ENCODE measurements at regions not wholly inside any gene's neighbourhood (a gene's known extent, or its start where the extent isn't known, plus 50 kb on each side); places are given as distances from the start of the nearest gene placed in this dataset.

- DNase-seq (ENCODE audit: low spot score): no peak
Observed at GRCh38 chr5:74122175-74122574, 496.2 kb downstream of the ARHGEF28 start.

- DNase-seq (ENCODE audit: low spot score): no peak
Observed at GRCh38 chr5:74120585-74120984, 494.6 kb downstream of the ARHGEF28 start.

- no peak for DNase-seq (ENCODE audit: low spot score)
Observed at GRCh38 chr5:74118071-74118470, 492.1 kb downstream of the ARHGEF28 start.

GRCh38 chr5:74116984-74117383, 491.0 kb downstream of the ARHGEF28 start:
- no peak for DNase-seq (ENCODE audit: low spot score)

- no peak for DNase-seq (ENCODE audit: low spot score)
Observed at GRCh38 chr5:74116266-74116665, 490.3 kb downstream of the ARHGEF28 start.

GRCh38 chr5:74113927-74114326, 487.9 kb downstream of the ARHGEF28 start:
- DNase-seq (ENCODE audit: low spot score): no peak

- no peak for DNase-seq (ENCODE audit: low spot score)
Observed at GRCh38 chr5:74113196-74113540, 487.2 kb downstream of the ARHGEF28 start.

GRCh38 chr5:74112372-74113195, 486.6 kb downstream of the ARHGEF28 start:
- DNase-seq (ENCODE audit: low spot score): no peak

GRCh38 chr5:74111764-74112163, 485.8 kb downstream of the ARHGEF28 start:
- no peak for DNase-seq (ENCODE audit: low spot score)

GRCh38 chr5:74109344-74109743, 483.3 kb downstream of the ARHGEF28 start:
- peak; percentile 18 for DNase-seq (ENCODE audit: low spot score)

GRCh38 chr5:74107899-74108298, 481.9 kb downstream of the ARHGEF28 start:
- no peak for DNase-seq (ENCODE audit: low spot score)

GRCh38 chr5:74105126-74105780, 479.3 kb downstream of the ARHGEF28 start:
- no peak for DNase-seq (ENCODE audit: low spot score)

- no peak for DNase-seq (ENCODE audit: low spot score)
Observed at GRCh38 chr5:74103131-74104023, 477.4 kb downstream of the ARHGEF28 start.

- DNase-seq (ENCODE audit: low spot score): no peak
Observed at GRCh38 chr5:74100268-74100665, 474.3 kb downstream of the ARHGEF28 start.

- no peak for DNase-seq (ENCODE audit: low spot score)
Observed at GRCh38 chr5:74099538-74100267, 473.7 kb downstream of the ARHGEF28 start.

GRCh38 chr5:74098941-74099340, 472.9 kb downstream of the ARHGEF28 start:
- DNase-seq (ENCODE audit: low spot score): no peak

- no peak for DNase-seq (ENCODE audit: low spot score)
Observed at GRCh38 chr5:74098456-74098855, 472.5 kb downstream of the ARHGEF28 start.

GRCh38 chr5:74096325-74096724, 470.3 kb downstream of the ARHGEF28 start:
- no peak for DNase-seq (ENCODE audit: low spot score)

GRCh38 chr5:74095871-74096270, 469.9 kb downstream of the ARHGEF28 start:
- no peak for DNase-seq (ENCODE audit: low spot score)

- DNase-seq (ENCODE audit: low spot score): no peak
Observed at GRCh38 chr5:74094782-74095108, 468.7 kb downstream of the ARHGEF28 start.

GRCh38 chr5:74094096-74094781, 468.2 kb downstream of the ARHGEF28 start:
- DNase-seq (ENCODE audit: low spot score): no peak

- DNase-seq (ENCODE audit: low spot score): no peak
Observed at GRCh38 chr5:74093561-74093960, 467.6 kb downstream of the ARHGEF28 start.
